ENCODE measurements at regions not wholly inside any gene's neighbourhood (a gene's known extent, or its start where the extent isn't known, plus 50 kb on each side); places are given as distances from the start of the nearest gene placed in this dataset.
A peak's percentile ranks its signal among the peaks of the same experiment; 100 is the strongest.
"Not testable (repeated sequence)": the region's sequence is repeated elsewhere in the genome, so short reads cannot be mapped to it uniquely, and the experiment has no call there.

- DNase-seq (ENCODE audit: low read depth): not testable (repeated sequence)
Observed at GRCh38 chr7:24629958-24630357, 56.7 kb downstream of the PALS2 start.

- DNase-seq (ENCODE audit: low read depth): no peak
Observed at GRCh38 chr7:24630596-24630995, 57.3 kb downstream of the PALS2 start.

DNA sequence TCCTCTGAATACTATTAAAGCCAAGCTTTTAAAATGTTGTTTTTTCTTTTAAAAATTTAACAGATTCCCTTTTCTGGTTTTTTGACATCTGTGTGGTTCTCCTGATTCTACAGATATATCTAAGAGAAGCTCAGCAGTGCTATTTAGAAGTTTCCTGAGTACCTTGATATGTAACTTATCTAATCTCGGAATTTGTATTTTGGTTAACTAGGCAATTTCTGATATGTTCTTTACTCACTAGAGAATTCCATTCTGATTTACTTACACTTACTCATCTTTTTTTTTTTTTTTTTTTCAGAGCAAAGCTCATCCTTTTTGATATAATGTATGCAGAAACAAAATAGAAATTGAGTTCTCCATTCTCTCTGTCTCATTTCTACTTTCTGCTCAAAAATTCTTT lies 63.8 kb downstream of the PALS2 start:
- DNase-seq (ENCODE audit: low read depth): peak; percentile 2

DNA sequence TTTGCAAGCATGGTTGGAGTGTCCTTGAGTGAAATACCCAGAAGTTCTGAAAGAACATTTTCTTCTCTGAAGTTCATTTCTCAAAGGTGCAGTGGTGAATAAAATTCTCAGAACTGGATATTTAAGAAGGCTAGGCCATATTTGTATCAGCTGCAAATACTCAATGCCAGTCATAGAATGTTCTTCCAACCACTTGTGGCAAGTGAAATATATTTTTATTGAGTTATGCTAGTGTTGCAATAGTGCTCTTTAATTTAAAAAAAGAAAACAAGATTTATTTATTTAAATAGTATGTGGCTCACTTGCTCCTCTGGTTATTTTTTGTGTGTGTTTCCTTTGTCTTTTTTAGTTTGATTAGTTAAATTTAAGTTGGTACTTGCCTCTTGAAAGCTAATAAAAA lies 64.5 kb downstream of the PALS2 start:
- no peak for DNase-seq (ENCODE audit: low read depth)

- DNase-seq (ENCODE audit: low read depth): not testable (repeated sequence)
Observed at GRCh38 chr7:24644567-24644966, 71.3 kb downstream of the PALS2 start.

Data from non-pigmented ciliary epithelial cell (primary cell).